ENCODE measurements at regions not wholly inside any gene's neighbourhood (a gene's known extent, or its start where the extent isn't known, plus 50 kb on each side); places are given as distances from the start of the nearest gene placed in this dataset.

GRCh38 chr1:192488058-192488457 is 87.5 kb upstream of the RGS1 start:
- no peak for DNase-seq
- Histone ChIP-seq H3K27ac (no peak overlapping the region), H3K36me3 (no peaks in the 10 kb centered on the region), H3K27me3 (no peaks in the 10 kb centered on the region), H3K4me3 (no peak overlapping the region), H3K9me3 (no peaks in the 10 kb centered on the region), H3K4me1 (peaks cover 0 to 3% (median 2%) of the 10 kb centered on the region in 4 donors)
- no peak for ATAC-seq (ENCODE audit: low FRiP score in 2 of 2)
- TF ChIP-seq, protein P1, sequence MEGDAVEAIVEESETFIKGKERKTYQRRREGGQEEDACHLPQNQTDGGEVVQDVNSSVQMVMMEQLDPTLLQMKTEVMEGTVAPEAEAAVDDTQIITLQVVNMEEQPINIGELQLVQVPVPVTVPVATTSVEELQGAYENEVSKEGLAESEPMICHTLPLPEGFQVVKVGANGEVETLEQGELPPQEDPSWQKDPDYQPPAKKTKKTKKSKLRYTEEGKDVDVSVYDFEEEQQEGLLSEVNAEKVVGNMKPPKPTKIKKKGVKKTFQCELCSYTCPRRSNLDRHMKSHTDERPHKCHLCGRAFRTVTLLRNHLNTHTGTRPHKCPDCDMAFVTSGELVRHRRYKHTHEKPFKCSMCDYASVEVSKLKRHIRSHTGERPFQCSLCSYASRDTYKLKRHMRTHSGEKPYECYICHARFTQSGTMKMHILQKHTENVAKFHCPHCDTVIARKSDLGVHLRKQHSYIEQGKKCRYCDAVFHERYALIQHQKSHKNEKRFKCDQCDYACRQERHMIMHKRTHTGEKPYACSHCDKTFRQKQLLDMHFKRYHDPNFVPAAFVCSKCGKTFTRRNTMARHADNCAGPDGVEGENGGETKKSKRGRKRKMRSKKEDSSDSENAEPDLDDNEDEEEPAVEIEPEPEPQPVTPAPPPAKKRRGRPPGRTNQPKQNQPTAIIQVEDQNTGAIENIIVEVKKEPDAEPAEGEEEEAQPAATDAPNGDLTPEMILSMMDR (IDR thresholded peaks at IDR 0.05), result no peak
- TF ChIP-seq EP300 (IDR thresholded peaks at IDR 0.05) (no peak), POLR2A (IDR thresholded peaks at IDR 0.05) (no peak), POLR2AphosphoS5 (IDR thresholded peaks at IDR 0.05) (no peak)

- TF ChIP-seq POLR2AphosphoS5 (IDR thresholded peaks at IDR 0.05) (no peak), EP300 (IDR thresholded peaks at IDR 0.05) (no peak), POLR2A (IDR thresholded peaks at IDR 0.05) (no peak)
- TF ChIP-seq, protein P1 (IDR thresholded peaks at IDR 0.05), result no peak
Observed at GRCh38 chr1:192489047-192489446, 86.5 kb upstream of the RGS1 start.

GRCh38 chr1:192489748-192490147 is 85.8 kb upstream of the RGS1 start:
- Histone ChIP-seq H3K27me3 (no peaks in the 10 kb centered on the region), H3K4me3 (no peak overlapping the region), H3K9me3 (no peaks in the 10 kb centered on the region), H3K36me3 (no peaks in the 10 kb centered on the region), H3K4me1 (peaks cover 0 to 3% (median 2%) of the 10 kb centered on the region in 4 donors), H3K27ac (no peak overlapping the region)
- TF ChIP-seq POLR2AphosphoS5 (IDR thresholded peaks at IDR 0.05), result peak in 1 of 2 donors; percentile 14
- no peak for TF ChIP-seq EP300 (IDR thresholded peaks at IDR 0.05)
- 58 to 63% methylated on average over 2 of the region's 2 CpGs for WGBS, 2 donors
- peak in 1 of 2 donors; percentile 49 for DNase-seq
- ATAC-seq (ENCODE audit: low FRiP score in 2 of 2), result peak; percentile 26 to 94

More at GRCh38 chr1:192489047-192489446, 86.5 kb upstream of the RGS1 start:
- DNase-seq, result no peak
- H3K4me1 ChIP-seq, result peaks cover 0 to 3% (median 2%) of the 10 kb centered on the region in 4 donors
- no peaks in the 10 kb centered on the region for H3K27me3 ChIP-seq
- no peak overlapping the region for H3K27ac ChIP-seq
- H3K9me3 ChIP-seq, result no peaks in the 10 kb centered on the region
- H3K36me3 ChIP-seq, result no peaks in the 10 kb centered on the region
- ATAC-seq (ENCODE audit: low FRiP score in 2 of 2), result no peak
- 60 to 68% methylated on average over 1 of the region's 1 CpG for WGBS, 2 donors
- no peak overlapping the region for H3K4me3 ChIP-seq

DNA sequence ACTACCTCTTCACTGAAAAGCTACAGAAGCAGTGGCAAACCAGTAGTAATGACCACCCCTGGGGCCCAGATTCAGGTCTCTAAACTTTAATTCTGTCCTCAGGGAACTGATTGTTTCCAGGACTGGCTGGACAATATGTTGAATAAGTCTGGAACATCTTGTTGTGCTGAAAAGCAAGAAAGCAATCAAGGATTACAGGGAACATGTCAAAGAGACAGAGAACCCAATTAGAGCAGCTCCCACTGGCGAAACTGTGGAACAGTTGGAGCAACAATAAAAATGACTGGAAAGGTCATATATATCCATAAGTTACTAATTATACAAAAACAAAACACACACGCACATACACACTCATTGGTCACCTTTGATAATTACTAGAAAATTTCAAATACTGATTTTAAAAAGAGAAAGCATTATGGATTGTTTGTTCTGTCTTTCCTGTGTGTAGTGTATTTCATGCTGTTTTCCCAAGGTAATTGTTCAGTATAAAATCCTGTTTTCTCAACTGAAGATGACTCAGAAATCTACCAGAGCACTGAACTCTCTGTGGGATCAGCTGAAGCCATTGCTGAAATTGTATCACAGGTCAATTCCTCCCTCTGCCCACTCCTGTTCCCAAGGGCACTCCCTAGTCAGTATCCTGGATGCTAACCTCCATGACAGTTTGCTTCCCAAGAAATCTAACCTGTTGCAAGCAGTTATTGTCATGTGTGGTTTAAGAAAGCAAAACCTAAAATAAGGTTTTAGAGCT is 83.6 kb upstream of the RGS1 start:
- no peaks in the 10 kb centered on the region for H3K4me1 ChIP-seq
- DNase-seq, result no peak
- no peak overlapping the region for H3K27ac ChIP-seq
- H3K9me3 ChIP-seq, result no peaks in the 10 kb centered on the region
- no peaks in the 10 kb centered on the region for H3K27me3 ChIP-seq
- TF ChIP-seq POLR2AphosphoS5 (IDR thresholded peaks at IDR 0.05) (no peak), POLR2A (IDR thresholded peaks at IDR 0.05) (no peak), EP300 (IDR thresholded peaks at IDR 0.05) (no peak)
- TF ChIP-seq, protein P1 (IDR thresholded peaks at IDR 0.05), result no peak
- no peak for ATAC-seq (ENCODE audit: low FRiP score in 2 of 2)
- no peak overlapping the region for H3K4me3 ChIP-seq
- H3K36me3 ChIP-seq, result no peaks in the 10 kb centered on the region
- 93% methylated on average over 2 of the region's 2 CpGs for WGBS, 2 donors

DNA sequence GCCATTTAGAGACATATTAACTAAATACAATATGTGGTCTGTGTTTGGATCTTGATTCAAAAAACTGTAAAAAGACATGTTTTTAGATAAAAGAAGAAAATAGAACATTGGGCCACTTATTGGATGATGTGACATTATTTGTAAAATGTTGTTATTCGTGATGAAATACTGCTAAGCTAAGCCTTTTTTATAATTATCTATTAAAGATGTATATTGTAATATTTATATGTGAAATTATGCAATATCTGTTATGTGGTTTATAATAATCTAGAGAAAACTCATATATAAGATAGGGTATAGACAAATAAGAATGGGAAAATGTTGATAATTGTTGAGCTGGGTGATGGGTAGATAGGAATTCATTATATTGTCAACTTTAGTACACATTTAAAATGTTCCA is 82.0 kb upstream of the RGS1 start:
- 94 to 100% methylated on average over 1 of the region's 1 CpG for WGBS, 2 donors
- DNase-seq, result no peak
- ATAC-seq (ENCODE audit: low FRiP score in 2 of 2), result no peak

More for the DNA sequence above, 82.0 kb upstream of the RGS1 start:
- H3K36me3 ChIP-seq, result no peaks in the 10 kb centered on the region
- H3K4me1 ChIP-seq, result no peaks in the 10 kb centered on the region
- TF ChIP-seq, protein P1 (IDR thresholded peaks at IDR 0.05), result no peak
- TF ChIP-seq POLR2AphosphoS5 (IDR thresholded peaks at IDR 0.05) (no peak), EP300 (IDR thresholded peaks at IDR 0.05) (no peak), POLR2A (IDR thresholded peaks at IDR 0.05) (no peak)
- H3K27ac ChIP-seq, result no peak overlapping the region
- no peak overlapping the region for H3K4me3 ChIP-seq
- H3K27me3 ChIP-seq, result no peaks in the 10 kb centered on the region
- H3K9me3 ChIP-seq, result no peaks in the 10 kb centered on the region

All from upper lobe of left lung (tissue), 6 donors.